TTC549 (cell line): ENCODE measurements at regions not wholly inside any gene's neighbourhood (a gene's known extent, or its start where the extent isn't known, plus 50 kb on each side); places are given as distances from the start of the nearest gene placed in this dataset.
"Not testable (repeated sequence)": the region's sequence is repeated elsewhere in the genome, so short reads cannot be mapped to it uniquely, and the experiment has no call there.

Experiments used
- FAIRE-seq: peaks from 2 replicates; lab custom pipeline; 2012; peaks lifted over from hg19 to GRCh38; lab: Jason Lieb, UNC

GRCh38 chr3:95673215-95673614, 1141.2 kb upstream of the EPHA6 start:
- no peak for FAIRE-seq

GRCh38 chr3:95705786-95706418, 1108.5 kb upstream of the EPHA6 start:
- FAIRE-seq, result no peak

DNA sequence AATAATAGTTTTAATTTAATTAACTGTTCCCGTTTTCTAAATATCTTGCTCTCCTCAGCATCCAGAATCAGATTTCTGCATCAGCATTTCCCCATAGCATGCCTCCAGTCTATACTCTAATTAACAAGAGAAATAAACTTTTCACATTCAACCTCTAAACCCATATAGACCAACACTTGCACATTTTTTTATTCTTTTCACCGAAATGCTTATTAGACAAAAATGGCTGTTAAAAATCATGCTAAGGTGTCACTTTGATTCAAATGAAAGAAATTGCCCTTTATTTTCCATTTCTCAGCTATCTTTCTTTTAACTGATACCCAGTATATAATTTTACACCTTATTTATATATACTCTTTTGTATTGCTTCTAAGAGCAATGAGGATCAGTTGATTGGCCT, 1107.1 kb upstream of the EPHA6 start:
- no peak for FAIRE-seq

DNA sequence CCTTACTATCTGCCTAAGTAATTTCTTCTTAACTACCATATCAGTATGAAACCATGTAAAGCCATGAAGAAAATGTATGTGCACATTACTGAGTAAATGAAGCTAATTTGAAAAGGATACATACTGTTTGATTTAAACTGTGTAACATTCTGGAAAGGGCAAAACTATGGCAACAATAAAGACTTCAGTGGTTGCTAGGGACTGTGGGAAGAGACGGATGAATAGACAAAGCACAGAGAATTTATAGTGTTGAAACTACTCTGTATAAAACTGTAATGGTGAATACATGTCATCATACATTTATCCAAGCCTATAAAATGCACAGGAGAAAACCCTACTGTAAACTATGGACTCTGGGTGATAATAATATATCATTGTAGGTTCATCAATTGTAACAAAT, 1103.7 kb upstream of the EPHA6 start:
- FAIRE-seq, result no peak

DNA sequence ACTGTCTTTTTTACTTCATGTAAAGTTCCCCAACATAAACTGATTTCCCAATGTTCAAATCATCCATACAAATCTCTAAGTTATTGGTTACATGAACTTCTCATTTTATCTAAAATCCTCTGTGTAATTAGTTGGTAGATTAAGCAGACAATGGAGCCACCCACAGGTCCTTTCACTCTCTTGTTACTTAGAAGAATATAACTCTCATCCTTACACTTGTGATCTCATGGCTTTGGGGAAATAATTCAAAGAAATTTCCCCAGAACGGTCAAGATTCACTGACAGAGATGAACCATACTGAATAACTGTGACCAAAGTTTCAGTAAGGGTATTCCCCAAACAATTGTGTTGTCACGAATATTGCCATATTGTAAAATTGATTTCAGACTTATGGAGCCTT, 1102.6 kb upstream of the EPHA6 start:
- no peak for FAIRE-seq

- no peak for FAIRE-seq
These were observed 1099.3 kb upstream of the EPHA6 start for GRCh38 chr3:95715128-95715527.

GRCh38 chr3:95717048-95717447, 1097.3 kb upstream of the EPHA6 start:
- FAIRE-seq, result no peak

GRCh38 chr3:95718168-95718567, 1096.2 kb upstream of the EPHA6 start:
- no peak for FAIRE-seq

GRCh38 chr3:95719481-95719880, 1094.9 kb upstream of the EPHA6 start:
- FAIRE-seq, result no peak

DNA sequence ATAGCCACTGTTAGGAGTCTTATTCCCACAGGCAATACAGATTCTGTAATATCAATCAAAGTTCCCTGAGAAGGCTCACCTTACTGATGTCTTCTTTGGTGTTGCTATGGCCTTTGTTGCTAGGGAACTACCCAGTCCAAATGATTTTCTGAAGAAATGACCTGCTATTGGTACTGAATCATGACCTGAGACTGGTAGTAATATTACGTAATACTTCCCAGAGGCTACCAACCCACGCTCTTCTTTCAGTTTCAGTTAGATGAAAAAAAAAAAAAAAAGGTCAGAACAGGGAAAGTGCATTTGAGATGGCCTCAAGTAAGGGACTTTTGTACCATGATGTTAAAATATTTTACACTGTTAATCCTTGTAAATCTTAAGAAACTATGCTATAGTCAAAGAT, 1092.5 kb upstream of the EPHA6 start:
- no peak for FAIRE-seq

GRCh38 chr3:95725770-95726169, 1088.6 kb upstream of the EPHA6 start:
- no peak for FAIRE-seq

- FAIRE-seq, result no peak
These were observed 1082.6 kb upstream of the EPHA6 start for GRCh38 chr3:95731753-95732152.

DNA sequence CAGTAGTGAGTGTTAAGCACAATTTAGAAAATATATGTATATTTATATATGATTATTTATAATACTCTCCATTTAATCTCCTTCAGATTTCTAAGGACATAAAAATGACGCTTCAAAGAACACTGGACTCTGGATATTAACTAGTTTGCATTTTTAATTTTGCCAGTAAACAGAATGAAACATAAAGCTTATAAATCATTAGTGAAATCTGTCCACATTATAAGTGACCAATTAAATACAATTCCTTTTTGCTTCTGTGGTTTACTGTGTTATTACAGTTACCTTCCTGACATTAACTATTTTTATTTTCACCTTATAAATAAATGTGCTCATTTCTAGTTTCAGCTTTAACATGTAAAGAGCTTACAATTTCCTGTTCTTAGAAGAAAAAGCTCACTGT, 1081.1 kb upstream of the EPHA6 start:
- no peak for FAIRE-seq

- no peak for FAIRE-seq
These were observed 1076.3 kb upstream of the EPHA6 start for GRCh38 chr3:95738045-95738444.

- not testable (repeated sequence) for FAIRE-seq
These were observed 1069.5 kb upstream of the EPHA6 start for GRCh38 chr3:95744896-95745295.

DNA sequence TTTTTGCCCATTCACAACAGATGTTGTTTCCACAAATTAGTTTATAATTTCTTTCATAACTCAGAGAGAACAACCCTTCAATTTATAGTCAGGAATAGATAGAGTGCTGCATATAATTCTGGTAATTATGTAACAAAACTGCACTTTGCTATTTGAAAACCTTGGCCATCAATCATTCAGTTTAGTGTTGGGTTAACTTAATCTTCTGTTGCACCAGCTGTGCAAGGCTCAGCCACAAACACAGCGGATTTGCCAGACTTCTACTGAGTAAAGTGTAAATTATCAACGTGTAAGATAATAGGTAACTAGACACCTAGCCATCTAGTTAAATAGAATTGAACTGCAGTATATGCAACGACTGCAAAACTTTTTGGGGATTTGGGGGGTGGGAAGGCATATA, 1064.3 kb upstream of the EPHA6 start:
- no peak for FAIRE-seq

- FAIRE-seq, result no peak
These were observed 1062.9 kb upstream of the EPHA6 start for GRCh38 chr3:95751509-95751908.

DNA sequence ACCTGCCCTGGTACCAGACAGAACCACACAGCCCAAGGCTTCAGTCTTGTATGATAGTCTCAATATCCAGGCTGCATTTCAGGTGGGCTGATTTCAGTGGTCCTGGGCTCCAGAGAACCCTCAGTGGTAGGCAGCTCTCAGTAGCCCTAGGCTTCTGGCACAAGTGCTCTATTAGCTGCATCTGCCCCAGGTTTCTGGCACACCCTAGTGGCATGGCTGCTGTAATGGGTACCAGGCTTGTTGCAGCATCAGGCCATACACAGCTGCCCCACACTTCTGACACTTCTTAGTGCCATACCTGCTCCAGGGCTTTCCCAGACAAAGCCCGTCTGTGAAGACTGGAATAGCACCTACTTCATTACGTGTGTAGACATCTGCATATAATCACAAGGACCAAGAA, 1062.2 kb upstream of the EPHA6 start:
- no peak for FAIRE-seq

DNA sequence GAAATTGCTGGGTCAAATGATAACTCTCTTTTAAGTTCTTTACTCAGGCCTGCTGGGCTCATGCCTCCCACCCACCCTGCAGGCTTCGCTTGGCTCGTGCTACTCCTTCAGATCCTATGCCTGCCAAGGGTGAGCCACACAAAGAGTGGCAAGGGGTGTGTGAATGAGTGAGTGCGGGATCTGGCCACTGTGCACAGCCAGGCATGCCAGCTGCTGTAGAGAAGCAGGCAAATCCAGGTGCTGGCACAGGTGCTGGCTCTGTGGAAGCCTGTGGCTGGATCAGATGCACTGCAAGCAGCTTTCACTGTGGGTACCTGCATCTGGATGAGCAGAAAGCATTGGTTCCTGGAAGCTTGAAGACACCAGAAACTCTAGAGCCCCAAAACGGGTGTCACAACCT, 1055.7 kb upstream of the EPHA6 start:
- no peak for FAIRE-seq

- no peak for FAIRE-seq
These were observed 1054.6 kb upstream of the EPHA6 start for GRCh38 chr3:95759614-95760301.

DNA sequence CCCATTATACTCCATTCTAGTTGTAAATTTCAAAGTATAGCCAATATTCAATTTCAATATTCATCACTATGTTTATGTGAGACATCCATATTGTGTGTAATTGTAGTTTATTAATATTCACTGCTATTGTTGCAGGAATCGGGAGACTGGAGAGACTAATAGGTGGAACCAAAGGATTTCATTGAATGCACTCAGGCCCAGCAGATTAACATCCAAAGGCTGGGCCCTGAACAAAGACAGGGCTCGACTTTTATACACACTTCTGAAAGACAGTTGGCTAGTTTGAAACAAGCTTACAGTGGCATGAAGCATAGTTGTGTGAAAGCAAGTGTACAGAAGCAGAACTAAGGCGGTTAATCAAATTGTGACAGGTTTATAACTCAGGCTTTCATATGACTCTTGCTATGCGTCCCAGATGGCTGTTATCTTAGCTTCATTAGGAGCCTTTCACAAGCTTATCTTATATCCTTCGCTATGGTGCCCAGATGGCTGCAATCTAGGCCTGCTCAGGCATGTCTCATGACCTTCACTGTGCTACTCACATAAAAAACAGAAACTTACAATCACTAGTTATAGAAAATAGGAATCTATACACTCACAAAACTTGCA, 1038.8 kb upstream of the EPHA6 start:
- FAIRE-seq, result no peak

DNA sequence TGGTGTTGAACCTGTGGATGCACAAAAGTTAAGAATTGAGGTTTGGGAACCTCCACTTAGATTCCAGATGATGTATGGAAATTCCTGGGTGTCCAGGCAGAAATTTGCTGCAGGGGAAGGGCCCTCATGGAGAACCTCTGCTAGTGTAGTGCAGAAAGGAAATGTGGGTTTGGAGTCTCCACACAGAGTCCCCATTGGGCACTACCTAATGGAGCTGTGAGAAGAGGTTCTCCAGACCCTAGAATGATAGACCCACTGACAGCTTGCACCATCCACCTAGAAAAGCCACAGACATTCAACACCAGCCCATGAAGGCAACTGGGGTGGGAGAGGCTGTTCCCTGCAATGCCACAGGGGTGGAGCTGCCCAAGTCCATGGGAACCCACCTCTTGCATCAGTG, 1032.8 kb upstream of the EPHA6 start:
- FAIRE-seq, result no peak

DNA sequence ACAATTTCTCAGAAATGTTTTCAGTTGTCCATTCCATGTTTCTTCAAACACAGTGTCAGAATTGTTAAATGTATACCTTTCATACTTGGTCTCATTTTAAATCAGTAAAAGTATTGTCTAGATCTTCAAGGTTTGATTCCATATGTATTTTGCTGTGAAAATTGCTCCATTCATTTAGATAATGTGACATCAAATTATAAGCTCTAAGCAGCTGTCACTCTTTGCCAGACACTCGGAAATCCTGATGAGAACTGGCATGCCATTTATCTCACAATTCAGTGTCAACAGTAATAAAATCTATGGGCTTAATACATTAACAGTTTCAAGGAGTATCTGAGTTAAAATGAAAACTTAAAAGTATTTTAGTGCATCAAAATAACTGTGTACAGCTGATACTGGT, 1025.3 kb upstream of the EPHA6 start:
- no peak for FAIRE-seq

DNA sequence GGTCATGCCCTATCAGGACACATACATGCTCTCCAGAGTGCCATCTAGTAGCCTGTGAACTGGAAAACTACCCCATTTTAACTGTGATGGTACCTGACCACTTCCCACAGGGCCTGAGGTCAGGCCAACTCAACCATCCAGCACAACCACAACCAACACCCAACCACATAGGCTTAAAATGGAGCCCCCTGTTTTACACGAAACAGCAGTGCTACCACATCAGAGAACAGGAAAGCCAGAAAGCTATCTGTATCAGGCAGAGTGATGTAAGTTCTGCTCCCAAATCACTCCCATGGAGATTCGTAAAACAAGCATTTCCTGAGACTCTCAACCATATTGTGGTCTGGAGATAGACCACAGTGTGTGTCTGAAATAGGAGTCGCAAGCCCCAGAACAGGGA, 1017.3 kb upstream of the EPHA6 start:
- FAIRE-seq, result no peak
